HG03280 (cell line): ENCODE measurements at regions not wholly inside any gene's neighbourhood (a gene's known extent, or its start where the extent isn't known, plus 50 kb on each side); places are given as distances from the start of the nearest gene placed in this dataset.
A peak's percentile ranks its signal among the peaks of the same experiment; 100 is the strongest.
"Not testable (repeated sequence)": the region's sequence is repeated elsewhere in the genome, so short reads cannot be mapped to it uniquely, and the experiment has no call there.

Source experiments
- ATAC-seq: cut with Tn5 transposase; IDR thresholded peaks from one replicate; pipeline ENCODE4 v1.9.1; 2021; ENCODE audit warnings: mild to moderate bottlenecking, moderate library complexity; ENCODE audit not compliant: unreplicated experiment

DNA sequence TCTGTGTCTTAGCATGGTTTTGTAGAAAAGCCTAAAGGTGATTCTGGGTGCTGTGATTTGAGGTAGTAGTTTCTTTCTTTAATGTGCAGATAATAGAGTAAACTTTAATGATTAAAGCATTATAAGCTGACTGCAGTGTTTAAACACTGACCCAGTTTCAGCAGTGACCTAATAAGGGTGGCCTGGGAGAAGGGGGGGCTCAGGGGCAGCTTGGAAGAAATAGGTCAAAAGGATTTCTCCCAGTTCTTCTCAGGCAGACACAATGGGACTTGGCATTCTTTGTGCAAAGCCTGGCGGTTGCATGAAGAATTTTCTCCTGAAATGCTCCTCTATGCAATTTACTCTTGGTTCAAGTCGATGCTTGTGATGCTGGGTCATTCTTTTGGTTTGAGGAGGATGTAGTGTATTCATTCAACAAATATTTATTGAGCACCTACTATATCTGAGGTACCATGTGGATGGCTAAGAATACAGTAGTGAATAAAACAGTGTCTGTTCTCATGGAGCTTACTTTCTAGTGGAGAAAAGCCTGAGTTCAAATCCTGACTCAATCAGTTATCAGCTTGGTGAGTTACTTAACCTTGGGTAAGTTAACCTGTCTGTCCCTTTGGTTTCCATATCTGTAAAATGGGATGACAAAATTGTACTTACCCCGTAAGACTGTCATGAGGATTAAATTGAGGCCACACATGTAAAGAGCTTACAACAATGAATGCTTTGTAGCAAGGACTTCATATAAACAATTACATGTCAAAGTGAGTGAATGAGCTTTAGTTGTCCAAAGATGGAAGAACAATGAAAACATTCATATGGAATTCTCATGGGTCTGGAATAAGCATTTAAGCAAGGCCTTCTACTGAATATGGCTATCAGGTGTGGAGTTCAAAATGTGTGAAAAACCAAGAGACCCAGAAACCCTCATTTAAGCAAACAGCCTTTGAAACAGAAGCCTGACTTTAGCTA lies 210.2 kb downstream of the KCNRG start:
- ATAC-seq, result no peak

DNA sequence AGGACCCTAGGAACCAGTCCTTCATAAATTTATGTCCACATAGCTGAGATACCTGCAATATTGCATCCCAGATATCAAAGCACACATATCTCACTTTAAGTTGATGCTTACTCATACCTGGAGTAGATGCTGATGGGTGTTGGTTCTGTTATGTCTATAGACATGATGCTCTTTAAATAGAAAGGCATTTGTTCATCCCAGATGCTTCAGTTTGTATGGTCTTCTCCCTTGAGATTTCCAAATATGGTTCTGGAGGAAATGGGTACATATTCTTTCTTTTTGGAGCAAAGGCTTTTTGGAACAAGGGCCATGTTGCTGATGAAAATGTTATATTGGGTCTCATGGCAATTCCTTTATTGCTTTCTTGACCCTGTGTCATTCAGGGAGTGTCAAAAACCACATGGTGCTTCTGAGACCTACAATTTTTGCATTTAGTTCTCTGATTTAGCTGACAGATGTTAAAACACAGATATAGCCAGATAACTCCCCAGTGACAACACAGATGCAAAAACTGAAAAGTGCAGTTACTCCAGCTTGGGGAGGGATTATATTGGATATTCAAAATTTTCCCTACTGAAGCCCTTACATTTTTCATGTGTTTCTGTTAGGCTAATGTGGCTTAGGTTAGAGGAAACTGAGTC lies 211.4 kb downstream of the KCNRG start:
- peak; percentile 49 for ATAC-seq

DNA sequence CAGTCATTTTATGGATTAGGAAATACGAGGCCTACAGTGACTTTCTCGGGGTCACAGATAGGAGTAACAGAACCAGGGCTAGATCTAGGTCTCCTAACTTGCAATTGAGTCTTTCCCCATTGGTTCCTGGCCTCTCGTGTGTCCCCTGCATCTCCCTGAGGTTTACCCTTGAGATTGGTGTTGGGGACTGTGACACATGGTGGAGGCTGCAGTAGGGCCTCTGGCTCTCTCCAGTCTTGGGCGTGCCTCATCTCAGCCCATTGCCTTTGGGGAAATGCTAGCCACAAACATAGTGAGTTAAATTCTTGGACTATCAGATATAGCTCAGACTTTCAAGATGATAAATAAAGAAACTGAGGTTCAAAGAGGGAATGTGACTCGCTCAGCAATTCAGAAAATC lies 212.1 kb downstream of the KCNRG start:
- no peak for ATAC-seq

DNA sequence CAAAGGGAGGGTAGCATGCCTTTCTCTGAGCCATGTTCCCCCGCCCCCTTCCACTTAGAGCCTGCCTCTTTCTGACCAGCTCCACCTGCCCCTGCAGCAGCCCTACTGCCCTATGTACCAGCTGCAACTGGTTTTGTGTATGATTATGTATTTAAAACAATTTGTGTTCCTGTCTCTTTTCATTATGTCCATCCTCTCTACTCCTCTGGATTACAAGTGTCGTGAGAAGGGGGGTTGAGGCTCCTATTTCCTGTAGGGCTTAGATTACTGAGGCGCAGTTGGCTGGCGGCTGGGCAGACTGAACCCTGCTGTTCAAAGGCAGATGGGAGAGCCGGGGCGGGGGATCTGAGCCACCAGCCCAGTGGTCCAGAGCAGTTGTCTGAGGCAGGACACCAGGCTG lies 213.3 kb downstream of the KCNRG start:
- no peak for ATAC-seq

DNA sequence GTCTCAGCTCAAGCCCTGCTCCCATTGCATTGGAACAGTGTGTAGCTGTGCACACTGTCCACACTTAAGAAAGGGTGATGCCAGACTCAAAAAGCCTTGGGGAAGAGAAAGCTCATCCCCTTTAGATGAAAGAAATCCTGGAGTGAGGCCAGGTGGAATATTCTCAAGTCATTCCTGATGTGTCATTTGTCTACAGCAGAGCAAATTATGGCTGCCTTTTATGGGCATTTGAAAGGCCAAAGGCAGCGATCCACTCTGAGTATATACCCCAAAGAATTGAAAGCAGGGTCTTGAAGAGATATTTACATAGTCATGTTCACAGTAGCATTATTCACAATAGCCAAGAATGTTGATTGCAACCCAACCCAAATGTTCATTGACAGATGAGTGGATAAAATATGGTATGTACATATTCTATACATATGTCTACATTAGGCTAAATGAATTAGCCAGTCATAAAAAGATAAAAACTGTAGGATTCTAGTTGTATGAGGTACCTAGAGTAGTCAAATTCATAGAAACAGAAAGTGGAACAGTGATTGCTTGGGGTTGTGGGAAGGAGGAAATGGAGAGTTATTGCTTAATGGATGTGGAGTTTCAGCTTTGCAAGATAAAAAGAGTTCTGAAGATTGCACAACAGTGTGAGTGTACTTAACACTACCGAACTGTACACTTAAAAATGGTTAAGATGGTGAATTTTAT lies 214.9 kb downstream of the KCNRG start:
- no peak for ATAC-seq

DNA sequence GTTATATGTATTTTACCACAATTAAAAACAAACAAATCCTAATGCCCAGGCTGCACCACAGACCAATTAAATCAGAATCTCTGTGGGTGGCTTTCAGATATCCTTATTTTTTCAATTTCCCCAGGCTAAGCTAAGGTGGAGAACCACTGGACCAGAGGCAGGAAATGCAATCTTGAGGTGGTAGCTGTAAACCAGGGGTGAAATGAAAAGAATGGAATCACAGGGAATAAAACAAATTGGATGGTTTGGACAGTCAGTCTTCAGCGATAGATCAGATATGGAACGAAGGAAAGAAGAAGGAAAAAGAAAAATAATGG lies 215.4 kb downstream of the KCNRG start:
- no peak for ATAC-seq

DNA sequence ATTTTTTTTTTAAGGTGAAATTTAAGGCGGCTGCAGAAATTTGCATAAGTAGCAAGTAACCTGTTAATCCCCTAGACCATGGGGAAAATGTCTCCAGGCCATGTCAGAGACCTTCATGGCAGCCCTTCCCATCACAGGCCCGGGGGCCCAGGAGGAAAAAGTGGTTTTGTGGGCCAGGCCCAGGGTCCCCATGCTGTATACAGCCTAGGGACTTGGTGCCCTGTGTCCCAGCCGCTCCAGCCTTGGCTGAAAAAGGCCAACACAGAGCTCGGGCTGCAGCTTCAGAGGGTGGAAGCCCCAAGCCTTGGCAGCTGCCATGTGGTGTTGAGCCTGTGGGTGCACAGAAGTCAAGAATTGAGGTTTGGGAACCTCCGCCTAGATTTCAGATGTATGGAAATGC lies 218.3 kb downstream of the KCNRG start:
- ATAC-seq, result not testable (repeated sequence)

DNA sequence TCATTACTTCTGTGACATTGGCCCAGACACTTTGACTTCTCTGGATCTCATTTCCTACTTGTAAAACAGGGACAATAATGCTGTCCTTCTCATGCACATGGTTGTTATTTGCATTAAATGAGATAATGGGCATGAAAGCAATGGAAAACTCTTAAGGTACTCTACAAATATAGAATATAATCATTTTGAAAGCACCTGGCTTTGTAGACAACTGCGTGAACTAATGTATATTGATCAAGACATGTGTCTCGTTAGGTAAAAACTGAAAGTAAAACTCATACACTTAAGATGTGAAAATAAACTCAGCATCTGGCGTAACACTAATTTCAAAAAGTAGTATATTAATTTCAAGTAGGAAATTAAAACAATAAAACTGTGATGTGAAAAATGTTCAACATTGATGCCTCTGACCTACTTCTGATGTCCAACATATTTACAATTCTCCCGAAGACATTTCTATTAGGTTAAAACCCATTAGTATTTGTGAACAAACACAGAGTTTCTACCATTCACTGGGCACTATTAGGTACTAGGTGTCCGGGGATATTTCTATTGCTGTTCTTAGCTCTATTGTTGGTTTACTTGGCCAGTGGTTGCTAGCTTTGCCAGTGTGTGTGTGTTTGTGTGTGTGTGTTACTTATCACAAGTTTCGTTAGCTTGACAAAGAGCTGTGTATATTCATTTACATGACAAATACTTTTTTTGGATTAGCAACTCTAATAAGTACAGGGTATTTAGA lies 220.5 kb downstream of the KCNRG start:
- ATAC-seq, result no peak

DNA sequence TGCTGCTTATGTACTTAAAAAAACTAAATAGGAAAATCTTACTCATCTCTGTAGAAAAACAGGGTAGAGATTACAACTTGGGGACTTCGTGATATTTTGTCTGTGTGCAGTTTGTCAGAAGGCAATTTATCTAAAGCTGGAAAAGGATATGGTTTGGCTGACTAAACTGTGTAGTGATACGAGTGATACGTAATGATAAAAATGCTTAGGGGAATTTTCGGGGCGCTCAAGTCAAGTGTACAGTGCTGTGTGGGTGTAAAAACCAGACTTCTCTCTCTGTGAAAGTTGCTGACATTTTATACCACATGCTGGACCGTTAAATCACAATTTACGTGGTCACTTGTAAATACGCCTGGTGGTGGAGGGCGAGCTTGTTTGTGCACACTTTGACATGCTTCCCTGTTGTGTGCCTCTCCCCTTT lies 221.7 kb downstream of the KCNRG start:
- ATAC-seq, result peak; percentile 86

DNA sequence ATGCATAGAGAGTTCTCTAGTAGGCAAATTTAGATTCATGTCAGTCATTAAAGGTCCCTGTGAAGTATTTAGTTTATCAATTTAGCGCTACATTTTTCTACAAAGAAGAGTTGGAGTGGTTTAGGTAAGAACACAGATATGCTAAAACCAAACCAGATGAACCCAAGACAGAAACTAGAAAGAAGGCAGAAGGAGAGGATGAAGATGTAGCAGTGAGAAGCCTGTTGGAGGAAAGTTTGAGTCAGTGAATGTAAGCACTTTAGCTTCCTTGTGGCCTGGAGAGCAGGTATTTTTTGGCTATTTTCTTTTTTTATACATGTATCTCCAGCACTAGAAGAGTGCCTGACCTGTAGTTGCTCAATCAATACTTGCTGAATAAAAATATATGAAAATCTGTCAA lies 223.7 kb downstream of the KCNRG start:
- no peak for ATAC-seq

DNA sequence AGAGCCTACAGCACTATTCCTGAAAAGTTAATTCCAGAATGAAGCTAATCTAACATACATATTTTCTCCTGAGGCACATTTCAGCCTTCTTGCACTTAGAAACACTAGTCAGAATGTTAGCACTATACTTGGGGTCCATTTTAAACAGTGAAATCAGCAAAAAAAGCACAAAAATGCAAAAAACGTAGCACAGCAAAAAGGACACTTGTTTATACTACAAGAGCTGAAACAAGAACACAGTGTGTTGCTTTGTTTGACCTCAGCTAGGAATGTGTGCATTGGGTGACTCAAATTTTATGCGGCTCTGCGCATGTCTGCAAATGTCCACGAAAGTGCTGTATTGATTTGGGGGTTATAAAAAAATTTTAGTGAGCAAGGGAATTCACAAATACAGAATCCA lies 226.2 kb downstream of the KCNRG start:
- no peak for ATAC-seq

DNA sequence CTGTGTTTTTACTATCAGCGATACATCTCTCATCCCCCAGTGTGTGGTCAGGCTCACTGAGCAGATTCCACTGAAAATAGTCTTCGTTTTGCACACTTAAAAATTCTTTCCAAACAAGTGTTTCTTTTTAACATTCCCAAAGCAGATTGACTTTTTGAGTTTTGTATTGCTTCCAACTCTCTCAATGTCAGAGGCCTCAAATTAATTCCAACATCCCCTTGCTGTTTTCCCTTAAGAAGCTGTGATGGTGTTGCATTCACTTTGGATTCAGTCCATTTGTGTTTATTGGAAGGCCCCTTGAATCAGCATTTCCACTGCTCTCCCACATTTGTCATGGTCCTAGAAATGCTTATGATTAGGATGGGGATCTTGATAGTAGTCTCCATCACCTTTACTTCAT lies 228.7 kb downstream of the KCNRG start:
- ATAC-seq, result no peak

DNA sequence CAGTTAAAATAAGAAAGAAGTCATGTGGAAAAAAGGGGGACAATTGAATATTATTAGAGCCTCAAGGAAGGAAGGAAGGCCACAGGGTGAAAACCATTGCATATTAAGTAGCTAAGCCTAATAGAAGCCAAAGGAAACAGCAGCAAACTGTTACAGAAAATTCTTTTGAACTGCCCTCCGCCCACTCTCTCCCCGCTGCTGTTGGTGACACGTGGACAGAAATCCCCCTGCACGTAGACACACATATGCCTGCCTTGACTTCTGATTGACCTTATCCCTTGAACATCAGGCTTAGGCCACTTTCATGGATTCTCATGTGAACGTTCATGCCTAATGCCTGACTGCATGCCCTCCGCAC lies 229.1 kb downstream of the KCNRG start:
- ATAC-seq, result no peak

DNA sequence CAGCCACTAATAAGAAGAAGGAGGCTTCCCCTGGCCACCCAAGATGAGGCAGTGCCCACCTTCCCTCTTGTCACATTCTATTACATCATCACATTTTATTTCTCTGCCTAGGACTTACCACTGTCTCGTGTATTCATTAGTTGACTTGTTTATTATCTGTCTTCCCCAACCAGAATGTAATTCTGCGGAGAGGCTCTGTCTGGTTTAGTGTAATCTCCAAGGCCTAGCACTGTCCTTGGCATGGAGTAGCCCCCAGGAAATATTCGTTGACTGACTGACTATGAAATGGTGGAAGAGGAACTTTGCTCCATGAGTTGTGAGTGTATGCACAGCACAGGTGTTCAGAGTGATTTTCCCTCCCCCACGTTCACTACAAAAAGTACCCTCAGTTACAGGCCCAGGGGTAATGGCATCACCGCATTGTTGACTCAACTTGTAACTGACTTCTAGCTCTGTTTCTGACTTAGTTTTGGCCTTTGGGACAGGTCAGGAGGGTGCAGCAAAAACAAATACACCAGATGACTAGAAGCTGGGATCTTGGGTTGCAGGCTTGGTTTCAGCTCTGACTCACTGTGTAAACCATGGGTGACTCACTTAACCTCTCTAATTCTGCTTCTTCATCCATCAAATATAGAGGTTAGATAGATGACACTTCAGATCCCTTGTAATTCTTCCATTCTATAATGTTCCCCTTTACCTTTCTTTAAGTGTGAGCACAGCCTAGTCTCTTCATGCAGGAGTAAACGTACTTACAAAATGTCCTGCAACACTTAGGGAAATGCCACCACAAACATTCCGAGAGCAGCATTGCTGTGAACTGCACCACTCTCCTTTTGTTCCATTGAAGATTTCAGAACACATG lies 229.7 kb downstream of the KCNRG start:
- ATAC-seq, result peak; percentile 91

DNA sequence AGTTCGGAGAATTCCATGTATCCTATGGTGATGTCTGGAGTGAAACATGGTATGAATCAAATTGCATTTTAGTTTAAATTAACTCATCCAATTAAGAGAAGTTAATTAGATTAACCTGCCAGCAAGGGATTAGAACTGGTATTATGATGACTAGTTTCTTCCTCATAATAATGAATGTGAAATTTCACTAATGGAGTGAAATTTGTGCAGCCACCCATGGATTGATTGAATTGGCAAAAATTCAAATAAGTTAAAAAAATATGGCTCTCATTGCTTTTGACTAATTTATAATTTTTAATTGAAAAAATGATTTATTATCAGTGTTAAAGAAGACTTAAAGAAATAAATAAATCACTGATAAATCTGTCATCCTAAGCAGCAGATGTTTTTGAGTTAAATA lies 232.0 kb downstream of the KCNRG start:
- ATAC-seq, result no peak

DNA sequence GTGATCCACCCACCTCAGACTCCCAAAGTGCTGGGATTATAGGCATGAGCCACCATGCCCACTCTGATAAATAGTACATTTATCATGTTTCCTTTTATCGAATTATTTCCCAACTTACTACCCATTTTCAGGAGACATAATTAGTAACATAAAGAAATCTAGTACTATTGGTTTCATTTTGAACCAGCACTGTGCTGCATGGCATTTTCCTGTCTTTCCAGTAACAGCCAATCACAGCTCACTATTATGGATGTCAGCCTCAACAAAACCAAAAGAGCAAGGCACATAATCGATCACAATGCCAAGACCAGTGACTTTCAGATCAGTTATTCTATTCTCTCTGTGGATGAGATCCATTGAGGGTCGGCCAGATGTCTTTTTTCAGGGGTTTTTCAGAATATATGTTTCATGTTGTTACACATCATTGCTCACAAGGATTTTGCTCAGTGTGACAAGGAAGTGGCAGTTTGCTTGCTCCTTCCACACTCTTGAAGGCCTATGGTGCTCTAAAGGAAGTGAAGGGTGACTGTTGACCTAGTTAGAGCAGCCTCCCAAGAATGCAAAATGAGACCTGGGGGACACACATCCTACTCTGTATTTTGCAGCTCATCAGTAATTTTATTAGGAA lies 233.4 kb downstream of the KCNRG start:
- ATAC-seq, result no peak

DNA sequence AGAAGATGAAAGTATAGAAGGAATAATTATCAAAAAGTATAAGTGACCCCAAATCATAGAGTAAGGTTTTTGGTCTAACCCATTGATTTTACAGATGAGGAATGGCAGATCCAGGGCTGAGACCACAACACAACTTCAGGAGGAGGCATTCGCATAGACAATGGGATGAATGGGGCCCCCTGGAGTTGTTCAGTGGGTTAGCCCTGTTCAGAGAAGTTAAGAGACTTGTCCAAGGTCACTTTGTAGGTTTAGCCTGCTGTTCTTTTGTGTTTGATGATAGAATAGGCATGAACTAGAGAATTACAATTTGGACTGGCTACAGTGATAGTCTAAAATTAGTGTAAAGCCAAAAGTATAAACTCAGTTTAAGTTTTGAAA lies 233.9 kb downstream of the KCNRG start:
- no peak for ATAC-seq

DNA sequence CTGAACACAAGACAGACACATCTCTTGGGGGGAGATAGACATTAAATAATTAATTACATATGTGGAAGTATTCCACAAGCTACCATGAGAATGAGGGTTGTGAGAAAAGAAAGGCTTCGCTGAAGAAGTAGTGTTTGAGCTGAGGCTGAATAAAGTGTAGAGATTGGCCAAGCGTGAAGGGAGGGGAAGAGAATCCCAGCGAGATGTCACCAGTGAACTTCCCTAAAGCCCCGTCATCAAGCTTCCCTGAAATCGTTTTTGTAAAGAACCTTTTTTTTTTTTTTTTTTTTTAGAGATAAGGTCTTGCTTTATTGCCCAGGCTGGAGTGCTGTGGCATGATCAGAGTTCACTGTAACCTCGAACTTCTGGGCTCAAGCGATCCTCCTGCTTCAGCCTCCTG lies 235.2 kb downstream of the KCNRG start:
- ATAC-seq, result no peak

DNA sequence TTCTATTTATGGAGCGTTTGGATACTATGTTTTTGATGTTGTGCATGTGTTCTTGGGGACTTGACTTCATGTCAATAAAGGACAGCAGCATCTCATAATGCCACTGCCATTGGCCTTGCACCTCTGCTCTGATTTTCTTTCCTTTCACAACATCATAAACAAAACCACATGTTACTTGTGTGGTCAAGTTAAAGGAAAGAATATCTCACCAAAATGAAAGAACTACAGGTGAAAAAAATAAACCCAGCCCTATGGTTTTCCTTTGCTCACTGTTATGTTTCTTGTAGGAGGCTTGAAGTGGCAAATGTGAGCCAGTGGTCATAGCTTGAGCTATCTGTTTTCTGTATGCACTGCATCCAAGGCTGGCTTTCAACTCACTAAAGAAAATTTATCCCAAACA lies 240.4 kb downstream of the KCNRG start:
- ATAC-seq, result no peak
